G401.6 (cell line): ENCODE measurements at regions not wholly inside any gene's neighbourhood (a gene's known extent, or its start where the extent isn't known, plus 50 kb on each side); places are given as distances from the start of the nearest gene placed in this dataset.

Source experiments
- FAIRE-seq: peaks from 2 replicates; lab custom pipeline; 2012; peaks lifted over from hg19 to GRCh38; lab: Jason Lieb, UNC

DNA sequence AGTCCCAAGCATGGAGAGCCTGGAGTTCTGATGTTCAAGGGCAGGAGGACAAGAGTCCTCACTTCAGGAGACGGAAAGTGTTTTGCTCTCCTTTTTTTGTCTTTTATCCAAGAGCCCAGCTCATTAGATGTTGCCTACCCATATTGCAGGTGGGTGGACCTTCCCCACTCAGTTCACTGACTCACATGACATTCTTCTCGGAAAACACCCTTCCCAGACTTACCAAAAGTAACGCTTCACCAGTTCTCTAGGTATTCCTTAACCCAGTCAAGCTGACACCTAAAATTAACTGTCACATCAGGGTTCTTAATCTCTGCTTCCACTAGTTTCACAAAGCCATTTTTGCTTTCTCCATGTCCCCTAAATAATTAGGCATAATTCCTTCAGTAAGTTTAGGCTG is 2215.4 kb upstream of the PCDH20 start:
- no peak for FAIRE-seq

DNA sequence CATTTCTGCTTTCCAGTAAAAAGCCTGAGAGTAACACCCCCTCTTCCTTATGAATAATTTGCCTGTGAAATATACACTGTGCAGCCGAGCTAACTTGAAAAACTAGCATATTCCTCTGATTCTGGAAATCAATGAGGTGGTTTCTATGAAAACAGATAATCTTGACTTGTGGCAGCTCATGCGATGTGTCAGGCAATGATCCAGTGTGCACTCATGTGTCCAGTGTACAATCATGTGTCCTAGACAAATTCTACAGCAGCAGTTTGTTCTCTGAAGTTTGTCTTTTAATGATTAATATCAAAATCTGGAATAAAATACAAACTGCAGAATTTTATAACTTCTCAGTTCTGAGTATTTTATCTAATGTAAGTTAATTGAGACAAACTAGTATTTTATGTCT is 2213.9 kb upstream of the PCDH20 start:
- no peak for FAIRE-seq

DNA sequence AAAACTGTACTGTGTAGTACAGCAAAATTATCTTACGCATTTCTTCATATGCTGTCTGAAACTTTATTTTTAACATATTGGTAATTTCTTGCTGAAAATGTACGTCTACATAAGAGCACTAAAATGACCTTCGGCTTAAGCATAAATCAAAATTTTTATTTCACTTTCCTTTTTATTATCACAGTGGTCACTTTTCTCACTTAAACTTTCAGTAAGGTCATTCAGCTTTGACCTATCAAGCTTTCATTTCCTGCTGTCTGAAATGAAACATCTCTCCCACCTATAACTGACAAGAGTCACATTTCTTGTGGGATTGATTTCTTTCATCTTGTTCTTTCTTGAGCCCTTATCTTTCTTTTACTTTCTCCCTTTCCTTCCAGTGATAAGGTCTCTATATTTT is 2212.7 kb upstream of the PCDH20 start:
- FAIRE-seq: no peak

DNA sequence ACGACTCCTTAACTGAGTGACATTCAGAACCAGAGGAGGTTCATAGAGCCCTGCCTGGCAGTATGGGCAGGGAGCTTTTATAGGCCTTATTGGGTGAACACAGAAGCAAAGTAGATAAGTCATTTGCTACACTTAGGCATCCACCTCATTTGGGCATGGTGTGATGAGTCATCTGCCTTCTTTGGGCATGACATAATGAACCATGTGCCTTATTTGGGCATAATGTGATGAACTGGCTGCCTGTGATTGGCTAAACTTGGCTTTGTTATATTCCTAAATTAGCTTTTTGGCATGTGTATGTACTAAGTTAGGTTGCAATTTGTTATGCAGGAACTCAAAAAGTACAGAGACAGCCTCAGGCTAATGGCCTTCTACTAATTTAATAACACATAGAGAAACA is 2210.2 kb upstream of the PCDH20 start:
- FAIRE-seq: no peak

DNA sequence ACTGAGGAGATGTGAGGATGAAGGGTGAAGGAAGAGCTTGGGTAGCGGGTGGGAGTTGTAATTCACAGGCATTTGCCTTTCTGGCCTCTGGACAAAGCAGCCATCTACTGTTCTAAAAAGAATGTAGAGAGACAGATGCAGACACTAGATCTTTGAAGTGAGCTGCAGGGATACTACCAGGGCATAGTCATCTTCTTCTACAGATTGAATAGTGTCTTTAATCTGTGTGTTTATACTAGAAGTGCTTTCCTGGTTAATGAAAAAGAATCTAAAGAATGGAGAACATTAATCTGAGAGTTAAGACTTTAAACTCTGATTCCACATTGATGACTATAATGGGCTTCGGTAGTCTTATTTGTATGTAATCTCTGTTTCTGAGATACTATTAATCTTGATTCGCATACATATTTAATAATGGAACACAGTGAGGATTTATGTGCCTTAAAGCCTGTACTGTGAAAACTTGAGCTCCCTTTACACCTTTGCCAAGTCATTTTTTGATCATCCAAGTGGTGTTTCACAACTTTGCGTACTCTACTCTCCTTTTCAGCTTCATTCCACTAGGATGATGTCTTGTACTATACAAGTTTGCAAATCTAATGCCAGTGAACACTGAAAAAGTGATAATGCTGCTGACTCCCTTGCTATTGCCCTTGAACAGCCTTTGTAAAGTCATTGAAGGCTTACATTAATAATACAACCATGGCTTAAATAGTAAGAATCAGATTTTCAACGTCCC is 2199.4 kb upstream of the PCDH20 start:
- FAIRE-seq: no peak

DNA sequence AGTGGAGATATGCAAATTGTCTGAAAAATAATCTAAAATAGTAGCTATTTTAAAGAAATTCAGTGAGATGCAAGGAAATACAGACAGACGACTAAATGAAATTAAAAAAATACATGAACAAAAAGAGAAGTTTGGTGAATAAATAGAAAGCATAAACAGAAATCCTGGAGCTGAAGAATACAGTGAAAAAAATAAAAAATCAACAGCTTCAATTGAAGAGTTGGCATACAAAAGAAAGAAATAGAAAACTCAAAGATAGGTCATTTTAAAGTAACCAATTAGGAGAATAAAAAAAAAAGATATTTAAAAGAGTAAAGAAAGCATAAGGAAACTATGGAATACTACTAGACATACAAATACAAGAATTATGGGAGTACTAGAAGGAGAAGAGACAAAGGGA is 2191.5 kb upstream of the PCDH20 start:
- peak; percentile 67 for FAIRE-seq

DNA sequence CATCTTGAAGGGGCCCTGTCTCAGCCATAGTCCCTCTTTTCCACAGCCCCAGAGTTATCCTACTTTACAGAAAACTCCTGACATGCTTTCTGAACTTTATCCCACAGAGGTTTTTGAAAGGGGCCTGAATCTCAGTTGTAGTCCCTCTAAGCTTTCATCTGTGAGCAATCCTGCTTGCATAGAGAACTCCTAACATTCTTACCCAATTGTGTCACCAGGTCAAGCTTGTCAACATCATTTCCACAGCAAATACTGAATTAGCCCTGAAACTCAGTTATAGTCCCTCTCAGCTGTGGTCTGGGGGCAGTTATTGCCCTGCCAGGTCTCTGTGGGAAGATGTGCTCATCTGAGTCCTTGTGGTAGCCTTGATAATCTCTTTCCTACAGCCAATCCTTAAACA is 2190.3 kb upstream of the PCDH20 start:
- no peak for FAIRE-seq

DNA sequence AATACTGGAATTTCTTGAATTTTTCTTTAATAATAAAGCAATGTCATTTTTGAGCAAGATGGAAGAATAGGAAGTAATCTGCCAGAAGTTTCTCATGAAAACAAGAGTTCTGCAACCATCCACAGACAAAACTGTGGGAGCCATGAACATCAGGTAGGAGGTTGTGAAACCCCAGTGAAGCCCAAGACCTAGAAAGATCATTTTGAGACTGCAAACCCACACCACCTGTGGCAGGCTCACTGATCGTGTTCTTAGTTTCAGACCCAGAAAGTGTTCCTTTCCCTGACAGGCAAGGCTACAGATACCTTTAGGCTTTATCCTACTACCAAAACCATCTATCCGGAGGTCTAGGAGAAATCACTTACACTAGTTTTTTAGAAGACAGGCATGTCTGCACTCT is 2189.8 kb upstream of the PCDH20 start:
- no peak for FAIRE-seq

DNA sequence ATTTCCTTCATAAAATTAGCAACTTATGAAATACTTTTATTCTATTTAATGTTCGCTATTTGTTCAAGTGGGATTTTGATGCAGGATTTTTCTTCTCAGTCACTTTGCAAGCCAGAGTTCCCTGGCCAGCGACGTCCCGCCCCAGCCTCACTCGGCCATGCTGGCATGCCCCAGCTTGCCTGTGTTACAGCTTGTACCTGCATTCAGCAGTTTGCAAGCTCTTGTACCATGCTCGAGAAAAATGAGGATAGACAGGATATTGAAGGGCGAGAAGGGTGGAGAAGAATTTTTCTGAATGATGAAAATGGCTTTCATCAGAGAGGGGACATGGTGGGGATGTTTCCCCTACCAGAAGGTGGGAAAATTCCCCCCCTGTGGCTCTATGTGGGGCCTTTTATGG is 2180.2 kb upstream of the PCDH20 start:
- no peak for FAIRE-seq

DNA sequence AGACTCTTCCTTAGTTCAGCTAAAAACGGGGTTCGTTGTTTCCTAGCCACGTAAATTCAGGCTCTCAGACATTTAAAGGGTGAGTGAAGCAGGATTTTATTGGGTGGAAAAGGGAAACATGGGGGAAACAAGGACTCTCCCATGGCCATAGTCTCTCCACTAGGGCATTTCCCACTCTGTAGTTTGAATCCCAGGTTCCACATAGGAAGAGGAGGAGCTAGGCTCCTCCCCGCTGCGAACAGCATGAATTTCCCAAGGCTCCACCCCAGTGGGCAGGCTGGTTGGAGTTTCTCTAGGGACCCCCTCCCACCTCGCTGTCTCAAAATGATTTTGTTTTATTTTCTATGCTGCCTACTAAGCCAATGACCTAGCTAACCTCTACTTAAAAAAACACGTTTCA is 2170.8 kb upstream of the PCDH20 start:
- FAIRE-seq: no peak

DNA sequence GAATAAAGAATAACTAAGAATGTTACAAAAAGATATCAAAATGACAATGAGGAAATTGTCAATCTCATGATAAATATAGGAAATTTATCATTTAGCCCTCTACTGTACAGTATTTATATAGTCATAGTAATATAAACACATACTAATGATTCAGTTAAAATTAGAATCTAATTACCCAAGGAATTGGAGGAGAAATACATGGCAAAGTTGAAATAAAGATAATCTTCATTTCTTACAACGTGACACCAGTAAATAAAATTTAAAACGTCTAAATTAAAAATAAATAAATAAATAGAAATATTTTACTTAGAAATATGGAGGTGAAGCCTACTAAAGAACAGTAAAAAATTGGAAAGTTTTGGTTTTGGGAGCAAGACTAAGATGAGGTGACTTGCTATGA is 2163.1 kb upstream of the PCDH20 start:
- FAIRE-seq: peak; percentile 80

DNA sequence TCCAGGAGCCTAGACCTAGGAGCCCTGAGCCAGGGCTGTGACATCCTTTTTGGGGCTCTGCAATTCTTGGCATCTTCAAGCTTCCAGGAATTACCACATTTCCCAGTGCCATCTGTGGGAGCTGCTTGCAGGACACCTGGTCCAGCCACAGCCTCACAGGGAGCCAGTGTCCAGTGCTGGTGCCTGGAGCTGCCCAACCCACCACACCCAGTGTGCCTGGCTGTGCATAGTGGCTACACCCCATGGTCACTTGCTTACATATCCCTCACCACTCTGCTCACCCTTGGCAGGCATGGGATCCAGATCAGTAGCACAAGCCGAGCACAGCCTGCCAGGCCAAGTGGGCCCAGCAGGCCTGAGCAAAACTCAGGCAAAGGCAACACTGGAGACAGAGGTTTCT is 2151.4 kb upstream of the PCDH20 start:
- FAIRE-seq: no peak

DNA sequence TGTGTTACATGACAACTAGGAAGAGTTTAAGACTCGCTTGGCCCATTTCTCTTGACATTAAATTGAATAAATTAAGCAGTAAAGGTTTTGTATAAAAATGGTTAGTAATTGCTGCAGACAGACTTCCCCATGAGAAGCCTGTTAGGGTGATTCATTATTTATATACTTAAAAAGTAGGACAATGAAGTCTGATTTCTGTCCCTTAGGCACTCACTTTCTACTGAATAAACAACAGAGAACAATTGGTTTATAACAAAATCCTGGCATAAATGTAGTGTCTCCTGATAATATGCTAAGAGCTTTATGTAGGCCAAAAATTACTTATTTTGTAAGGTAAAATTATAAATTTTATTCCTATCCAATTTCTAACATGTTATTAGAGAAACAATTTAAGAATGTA is 2138.5 kb upstream of the PCDH20 start:
- FAIRE-seq: no peak

DNA sequence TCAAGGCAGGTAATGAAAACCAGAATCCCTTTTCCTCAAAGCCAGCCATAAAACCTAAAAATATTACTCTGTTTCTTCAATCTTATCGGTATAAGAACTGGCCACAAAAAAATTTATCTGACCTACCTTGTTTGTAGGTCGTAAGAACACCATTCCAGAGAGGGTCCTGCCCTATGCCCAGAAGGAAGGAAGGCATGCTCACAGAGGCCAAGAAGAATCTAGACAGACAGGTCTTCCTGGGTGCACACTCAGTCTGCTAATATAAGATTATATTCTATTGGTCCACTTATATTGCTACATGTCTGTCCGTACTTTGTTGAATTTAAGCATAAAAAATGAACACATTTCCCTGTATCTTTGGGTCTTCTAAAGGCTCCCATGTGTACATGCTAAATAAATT is 2136.1 kb upstream of the PCDH20 start:
- FAIRE-seq: no peak

DNA sequence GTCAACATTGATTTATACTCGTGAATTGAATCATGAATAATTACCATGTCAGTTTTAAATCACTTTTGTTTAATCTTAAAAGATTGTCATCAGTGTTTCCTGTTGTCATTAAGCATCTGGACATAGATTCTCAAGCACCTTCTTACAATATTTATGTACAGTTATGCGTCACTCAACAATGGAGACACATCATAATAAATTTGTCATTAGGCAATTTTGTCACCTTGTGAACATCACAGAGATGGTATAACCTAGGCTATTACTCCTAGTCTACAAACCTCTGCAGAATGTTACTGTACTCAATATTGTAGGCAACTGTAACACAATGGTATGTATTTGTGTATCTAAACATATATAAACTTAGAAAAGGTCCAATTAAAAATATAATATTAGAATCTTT is 2130.9 kb upstream of the PCDH20 start:
- FAIRE-seq: no peak

DNA sequence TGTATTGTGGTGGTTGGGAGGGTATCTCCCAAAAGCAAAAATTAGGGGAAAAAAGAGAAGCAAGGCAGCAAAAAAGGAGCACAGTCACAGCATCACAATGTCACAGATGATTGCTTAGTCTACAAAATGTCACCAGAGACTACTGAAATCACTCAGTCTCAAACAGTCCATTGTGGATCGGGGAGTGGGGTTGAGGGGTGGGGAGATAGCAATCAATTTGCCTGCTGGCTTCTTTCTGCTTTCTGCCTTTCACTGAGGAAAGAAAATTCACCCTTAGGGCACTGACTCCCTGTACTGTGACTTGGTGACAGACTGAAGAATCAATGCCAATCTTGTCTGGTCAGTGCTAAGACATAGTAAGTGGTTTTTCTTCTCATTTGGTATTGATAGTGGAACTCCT is 2127.1 kb upstream of the PCDH20 start:
- no peak for FAIRE-seq

DNA sequence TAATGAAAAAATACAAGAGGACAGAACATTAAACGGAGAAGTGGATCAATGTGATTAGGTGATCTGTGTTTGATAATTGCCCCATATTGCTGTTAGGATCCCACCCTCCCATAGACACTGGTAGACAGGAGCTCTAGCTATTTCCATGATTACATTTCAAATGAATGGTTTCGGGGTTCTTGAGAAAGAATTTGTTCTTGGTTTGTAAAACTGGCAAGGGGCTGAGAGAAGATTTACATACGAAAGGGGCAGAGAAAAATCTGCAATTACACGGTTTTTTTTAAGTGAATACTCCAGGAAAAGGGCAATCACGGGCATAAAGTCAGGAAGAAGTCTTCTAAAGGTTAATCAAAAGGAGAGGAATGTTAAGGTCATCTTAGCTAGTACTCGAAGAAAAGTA is 2125.7 kb upstream of the PCDH20 start:
- no peak for FAIRE-seq

DNA sequence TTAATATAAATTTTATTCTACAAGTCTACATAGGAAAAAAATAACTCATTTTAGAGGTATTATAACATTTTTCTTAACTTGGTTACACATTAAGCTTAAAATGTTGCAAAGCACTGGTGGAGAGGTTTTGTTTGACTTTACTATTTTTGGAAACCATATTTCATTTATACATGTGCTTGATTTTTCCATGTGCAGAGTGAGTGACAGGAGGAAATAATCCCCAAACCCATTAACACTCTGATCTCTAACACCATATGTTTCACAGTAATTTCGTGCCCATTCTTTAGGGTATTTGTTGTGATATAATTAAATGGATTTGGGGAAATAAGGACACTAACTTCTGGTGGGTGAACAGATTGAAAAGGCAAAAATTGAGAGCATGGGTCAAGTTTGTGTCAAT is 2124.4 kb upstream of the PCDH20 start:
- peak; percentile 50 for FAIRE-seq

DNA sequence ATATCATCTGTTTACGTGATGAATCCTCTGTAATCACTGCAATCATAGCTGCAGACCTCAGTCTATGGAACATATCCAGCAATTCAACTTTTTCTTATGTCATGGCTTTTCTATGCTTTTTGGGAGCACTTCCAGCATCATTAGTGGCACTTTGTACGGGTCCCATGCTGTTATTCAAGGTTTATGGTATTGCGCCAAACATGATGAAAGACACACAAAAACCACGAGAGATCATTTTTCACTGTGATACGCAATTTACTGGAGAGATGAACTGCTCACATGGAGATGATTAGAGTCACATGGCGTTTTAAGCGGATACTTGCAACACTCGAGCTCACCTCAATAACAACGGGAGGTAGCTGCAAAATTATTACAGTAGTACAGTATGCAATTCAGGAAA is 2101.7 kb upstream of the PCDH20 start:
- no peak for FAIRE-seq

DNA sequence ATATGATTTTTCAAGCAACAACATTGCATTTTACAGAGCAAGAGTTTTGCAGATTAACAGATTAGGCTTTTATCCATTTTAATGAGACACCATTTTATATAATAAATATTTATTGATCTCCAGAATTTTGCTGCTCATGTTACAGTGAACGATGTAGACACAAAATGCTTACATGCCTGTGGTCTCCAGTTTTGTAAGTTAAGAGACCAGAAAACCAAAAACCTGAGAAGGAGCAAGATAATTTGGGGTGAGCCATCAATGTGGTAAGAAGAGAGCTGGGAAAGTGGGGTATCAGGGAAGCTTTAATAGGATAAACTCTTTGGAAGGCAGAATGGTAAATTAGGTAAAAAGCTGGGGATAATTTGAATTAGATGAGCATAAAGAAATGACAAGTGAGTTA is 2100.5 kb upstream of the PCDH20 start:
- no peak for FAIRE-seq

DNA sequence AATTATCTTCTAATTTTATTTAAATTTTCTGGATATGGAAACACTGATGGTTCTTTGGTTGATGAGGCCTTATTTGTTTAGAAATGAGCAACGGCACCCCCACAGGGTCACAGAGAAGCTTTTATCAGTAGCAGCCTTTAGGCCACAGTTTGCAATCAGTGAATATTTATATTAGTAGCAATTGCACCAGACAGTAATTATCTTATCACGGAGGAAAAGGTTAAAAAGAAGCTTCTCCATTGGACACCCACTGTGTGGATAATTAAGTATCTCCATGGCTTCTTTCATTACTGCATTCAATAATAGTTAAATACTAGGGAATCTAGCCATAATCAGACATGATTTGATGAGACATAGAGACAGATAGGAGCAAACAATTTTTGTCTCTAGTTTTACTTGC is 2099.2 kb upstream of the PCDH20 start:
- no peak for FAIRE-seq

DNA sequence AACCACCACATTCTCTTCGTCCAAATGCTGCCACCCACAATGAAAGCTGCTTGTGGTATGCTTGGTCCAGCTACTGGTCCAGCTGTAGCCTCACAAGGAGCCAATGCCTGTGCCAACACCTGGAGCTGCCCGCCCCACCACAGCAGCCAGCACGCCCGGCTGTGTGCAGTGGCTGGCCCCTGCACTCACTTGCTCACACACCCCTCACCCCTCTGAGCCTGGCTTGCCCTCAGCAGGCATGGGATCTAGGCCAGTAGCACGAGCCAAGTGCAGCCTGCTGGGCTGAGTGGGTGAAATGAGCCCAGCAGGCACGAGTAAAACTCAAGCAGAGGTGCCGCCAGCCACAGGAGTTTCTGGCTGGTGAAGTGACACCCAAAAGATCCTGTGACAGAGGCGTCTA is 2096.4 kb upstream of the PCDH20 start:
- no peak for FAIRE-seq

DNA sequence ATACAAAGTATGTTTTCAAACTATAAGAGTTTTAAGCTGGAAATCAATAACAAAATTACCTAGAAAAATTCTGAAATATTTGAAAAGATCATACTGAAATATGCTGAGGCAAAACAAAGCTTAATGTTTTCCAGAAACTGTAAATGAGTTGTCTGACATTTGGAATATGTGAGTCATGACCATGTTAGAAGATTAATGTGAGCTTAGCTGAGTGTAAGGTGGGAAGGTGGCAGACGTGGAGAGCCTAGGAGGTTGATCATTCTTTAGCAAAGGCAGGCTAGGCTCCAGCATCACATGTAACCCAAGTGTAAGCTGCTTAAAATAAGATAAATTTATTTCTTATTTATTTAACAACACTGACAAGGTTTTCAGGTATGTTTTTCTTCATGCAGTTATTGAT is 2086.1 kb upstream of the PCDH20 start:
- peak; percentile 60 for FAIRE-seq

DNA sequence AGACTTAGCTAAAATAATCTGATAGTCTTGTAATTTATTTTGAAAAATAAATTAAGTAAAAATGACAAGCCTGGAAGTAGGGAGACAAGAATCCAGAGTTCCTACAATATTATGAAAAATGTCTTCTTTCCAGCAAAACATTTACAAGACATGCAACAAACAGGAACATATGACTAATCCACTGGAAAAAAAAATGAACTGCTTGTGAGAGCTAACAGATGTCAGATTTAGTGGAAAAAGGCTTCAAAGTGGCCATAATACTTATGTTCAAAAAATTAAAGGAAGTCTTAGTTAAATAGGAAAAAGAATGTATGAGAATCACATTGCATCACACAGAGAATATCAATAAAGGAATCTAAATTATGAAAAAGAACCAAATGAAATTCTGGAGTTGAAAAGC is 2082.0 kb upstream of the PCDH20 start:
- FAIRE-seq: peak; percentile 52

DNA sequence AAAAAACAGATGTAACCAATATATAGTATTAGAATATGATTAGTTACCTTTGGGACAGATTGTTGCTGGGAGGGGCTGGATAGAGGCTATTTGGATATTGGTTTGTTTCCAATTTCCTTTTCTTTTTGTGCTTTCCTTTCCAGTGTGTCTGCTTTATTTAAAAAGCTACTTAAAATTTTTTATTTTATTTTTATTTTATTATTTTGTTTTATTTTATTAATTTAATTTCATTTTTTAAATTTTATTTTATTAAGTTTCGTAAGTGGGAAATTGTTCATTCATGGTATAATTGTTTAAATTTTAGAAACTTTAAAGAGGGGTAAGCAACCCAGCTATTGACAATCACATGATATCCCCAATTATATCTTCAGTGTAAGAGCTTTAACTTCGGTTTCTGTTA is 2077.0 kb upstream of the PCDH20 start:
- peak; percentile 79 for FAIRE-seq
